PFSK-1 (cell line): ENCODE measurements at regions not wholly inside any gene's neighbourhood (a gene's known extent, or its start where the extent isn't known, plus 50 kb on each side); places are given as distances from the start of the nearest gene placed in this dataset.

Source experiments
- FOXP2 ChIP-seq: optimal IDR thresholded peaks from 2 replicates; pipeline ENCODE3; 2011; ENCODE audit warnings: borderline replicate concordance, control low read depth, inconsistent platforms; ENCODE audit not compliant: insufficient read depth; ENCODE audit errors: extremely low read length, extremely low read depth
- POLR2AphosphoS5 ChIP-seq: IDR thresholded peaks from 2 replicates; pipeline ENCODE4 v1.6.1; 2012; ENCODE audit warnings: low read depth, mild to moderate bottlenecking, control low read depth, low read length, moderate library complexity
- REST ChIP-seq, 2 experiments: IDR thresholded peaks; 2 replicates each; pipeline versions ENCODE4 v1.6.1 to v1.8.0; 2011 to 2012; ENCODE audit warnings: low read depth in 2 of 2, low read length in 2 of 2, control low read depth in 1 of 2, inconsistent platforms in 1 of 2, mild to moderate bottlenecking in 1 of 2, moderate library complexity in 1 of 2; ENCODE audit not compliant: insufficient read depth in 1 of 2
- SIN3A ChIP-seq: IDR thresholded peaks from 2 replicates; pipeline ENCODE4 v1.6.1; 2012; ENCODE audit warnings: mild to moderate bottlenecking, low read length, moderate library complexity, borderline replicate concordance; ENCODE audit not compliant: insufficient read depth
- TAF1 ChIP-seq: IDR thresholded peaks from 2 replicates; pipeline ENCODE4 v1.6.1; 2012; ENCODE audit warnings: low read length, control low read depth, borderline replicate concordance; ENCODE audit not compliant: insufficient read depth

GRCh38 chr14:98966016-98966415, 306.0 kb downstream of the BCL11B start:
- no peak for TF ChIP-seq POLR2AphosphoS5
- TF ChIP-seq REST (IDR thresholded peaks at IDR 0.05; ENCODE audit: insufficient read depth in 1 of 2, low read depth in 2 of 2, low read length in 2 of 2), result no peak
- no peak for TF ChIP-seq FOXP2
- TF ChIP-seq SIN3A, result no peak
- TF ChIP-seq TAF1, result no peak

GRCh38 chr14:98966475-98967162, 305.4 kb downstream of the BCL11B start:
- TF ChIP-seq SIN3A, result no peak
- no peak for TF ChIP-seq REST (IDR thresholded peaks at IDR 0.05; ENCODE audit: insufficient read depth in 1 of 2, low read depth in 2 of 2, low read length in 2 of 2)
- no peak for TF ChIP-seq POLR2AphosphoS5
- TF ChIP-seq TAF1, result no peak
- TF ChIP-seq FOXP2, result no peak

- TF ChIP-seq TAF1, result no peak
- TF ChIP-seq POLR2AphosphoS5, result no peak
- no peak for TF ChIP-seq SIN3A
- no peak for TF ChIP-seq REST (IDR thresholded peaks at IDR 0.05; ENCODE audit: insufficient read depth in 1 of 2, low read depth in 2 of 2, low read length in 2 of 2)
- TF ChIP-seq FOXP2, result no peak
Observed at GRCh38 chr14:98974113-98974512, 297.9 kb downstream of the BCL11B start.

- TF ChIP-seq SIN3A (no peak), FOXP2 (no peak), REST (IDR thresholded peaks at IDR 0.05; ENCODE audit: insufficient read depth in 1 of 2, low read depth in 2 of 2, low read length in 2 of 2) (no peak), POLR2AphosphoS5 (no peak), TAF1 (no peak)
Observed at GRCh38 chr14:98976271-98976670, 295.7 kb downstream of the BCL11B start.

GRCh38 chr14:98977451-98977850, 294.5 kb downstream of the BCL11B start:
- TF ChIP-seq SIN3A, result no peak
- TF ChIP-seq FOXP2, result no peak
- TF ChIP-seq TAF1, result no peak
- no peak for TF ChIP-seq POLR2AphosphoS5
- TF ChIP-seq REST (IDR thresholded peaks at IDR 0.05; ENCODE audit: insufficient read depth in 1 of 2, low read depth in 2 of 2, low read length in 2 of 2), result no peak
